ENCODE measurements at regions not wholly inside any gene's neighbourhood (a gene's known extent, or its start where the extent isn't known, plus 50 kb on each side); places are given as distances from the start of the nearest gene placed in this dataset.

- no peak for TF ChIP-seq CTCF (IDR thresholded peaks at IDR 0.05)
- no peak for TF ChIP-seq POLR2AphosphoS5 (IDR thresholded peaks at IDR 0.05)
- no peak for TF ChIP-seq POLR2A (IDR thresholded peaks at IDR 0.05)
Observed at GRCh38 chrX:40947276-40947675, 138.0 kb upstream of the USP9X start.
